Trophoblast cell (in vitro differentiated cells and primary cell): ENCODE measurements at regions not wholly inside any gene's neighbourhood (a gene's known extent, or its start where the extent isn't known, plus 50 kb on each side); places are given as distances from the start of the nearest gene placed in this dataset.

Source experiments
- DNase-seq, 2 donors: peaks; one replicate each; pipeline ENCODE4 v3.0.0-alpha.2; 2016
- H2AFZ ChIP-seq: 2 replicates; pipeline ENCODE4 v1.6.1; 2013; ENCODE audit warnings: low read length, moderate library complexity, mild to moderate bottlenecking; ENCODE audit not compliant: insufficient read depth, poor library complexity
- H2AK5ac ChIP-seq: 2 replicates; pipeline ENCODE4 v1.6.1; 2013; ENCODE audit warnings: mild to moderate bottlenecking, low read length
- H2BK120ac ChIP-seq: 2 replicates; pipeline ENCODE4 v1.6.1; 2013; ENCODE audit warnings: low read length, mild to moderate bottlenecking, moderate library complexity; ENCODE audit not compliant: insufficient read depth, poor library complexity
- H2BK12ac ChIP-seq: 2 replicates; pipeline ENCODE4 v1.6.1; 2013; ENCODE audit warnings: mild to moderate bottlenecking, low read length, moderate library complexity
- H2BK5ac ChIP-seq: 2 replicates; pipeline ENCODE4 v1.6.1; 2013; ENCODE audit warnings: low read length, low read depth, moderate library complexity, mild to moderate bottlenecking; ENCODE audit not compliant: poor library complexity
- H3K14ac ChIP-seq: 2 replicates; pipeline ENCODE4 v1.6.1; 2013; ENCODE audit warnings: mild to moderate bottlenecking, low read length
- H3K18ac ChIP-seq: 2 replicates; pipeline ENCODE4 v1.6.1; 2013; ENCODE audit warnings: mild to moderate bottlenecking, low read length
- H3K23ac ChIP-seq: 2 replicates; pipeline ENCODE4 v1.6.1; 2013; ENCODE audit warnings: low read length
- H3K27ac ChIP-seq: 2 replicates; pipeline ENCODE4 v1.5.1; 2013; ENCODE audit warnings: low read depth, mild to moderate bottlenecking, inconsistent platforms, low read length, moderate library complexity
- H3K27me3 ChIP-seq: 2 replicates; pipeline ENCODE4 v1.6.1; 2013; ENCODE audit warnings: inconsistent platforms, mild to moderate bottlenecking, low read length, moderate library complexity; ENCODE audit not compliant: insufficient read depth
- H3K36me3 ChIP-seq, 2 experiments: 1 replicate in 1 of 2; 2 replicates in 1 of 2; pipeline ENCODE4 v1.6.1; 2013; ENCODE audit warnings: low read length in 2 of 2, mild to moderate bottlenecking in 2 of 2, moderate library complexity in 1 of 2; ENCODE audit not compliant: insufficient read depth in 2 of 2, control insufficient read depth in 1 of 2
- H3K4ac ChIP-seq: 2 replicates; pipeline ENCODE4 v1.6.1; 2013; ENCODE audit warnings: low read depth, mild to moderate bottlenecking, low read length, moderate library complexity
- H3K4me1 ChIP-seq, 2 experiments: 1 replicate in 1 of 2; 2 replicates in 1 of 2; pipeline ENCODE4 v1.6.1; 2013; ENCODE audit warnings: low read length in 2 of 2, mild to moderate bottlenecking in 2 of 2, moderate library complexity in 1 of 2; ENCODE audit not compliant: insufficient read depth in 2 of 2, control insufficient read depth in 1 of 2
- H3K4me2 ChIP-seq: 2 replicates; pipeline ENCODE4 v1.6.1; 2013; ENCODE audit warnings: inconsistent platforms, mild to moderate bottlenecking, low read length, moderate library complexity
- H3K4me3 ChIP-seq: 2 replicates; pipeline ENCODE4 v1.5.1; 2013; ENCODE audit warnings: mild to moderate bottlenecking, low read depth, low read length, inconsistent platforms
- H3K79me1 ChIP-seq: one replicate; pipeline ENCODE4 v1.6.1; 2013; ENCODE audit warnings: low read length
- H3K79me2 ChIP-seq: 2 replicates; pipeline ENCODE4 v1.6.1; 2013; ENCODE audit warnings: low read length, mild to moderate bottlenecking; ENCODE audit not compliant: control insufficient read depth, insufficient read depth, poor library complexity
- H3K9ac ChIP-seq: 2 replicates; pipeline ENCODE4 v1.6.1; 2013; ENCODE audit warnings: mild to moderate bottlenecking, low read length
- H3K9me3 ChIP-seq: 2 replicates; pipeline ENCODE4 v1.6.1; 2013; ENCODE audit warnings: low read depth, mild to moderate bottlenecking, control low read depth, inconsistent platforms, low read length; ENCODE audit not compliant: insufficient read depth
- H4K12ac ChIP-seq: 2 replicates; pipeline ENCODE4 v1.6.1; 2013; ENCODE audit warnings: low read depth, mild to moderate bottlenecking, low read length, moderate library complexity
- H4K8ac ChIP-seq: 2 replicates; pipeline ENCODE4 v1.6.1; 2013; ENCODE audit warnings: low read depth, mild to moderate bottlenecking, low read length, moderate library complexity
- H4K91ac ChIP-seq: one replicate; pipeline ENCODE4 v1.6.1; 2013; ENCODE audit warnings: low read depth, mild to moderate bottlenecking, low read length, moderate library complexity
- WGBS: extraction: QIAGEN DNeasy Blood & Tissue Kit; methylation state at CpG from one replicate; pipeline ENCODE4 v1.1.7; 2013; ENCODE audit warnings: missing lambda C conversion rate; ENCODE audit not compliant: insufficient read length, insufficient coverage; ENCODE audit errors: extremely low coverage; 5-methylcytosine and 5-hydroxymethylcytosine counted together

- Histone ChIP-seq H3K14ac (no peak overlapping the region), H2BK120ac (no peak overlapping the region), H3K23ac (no peak overlapping the region), H2BK5ac (no peak overlapping the region), H4K91ac (no peak overlapping the region), H3K18ac (no peak overlapping the region), H3K27ac (no peak overlapping the region), H3K4ac (no peak overlapping the region), H3K79me2 (no peaks in the 10 kb centered on the region), H3K79me1 (no peaks in the 10 kb centered on the region), H2AK5ac (no peak overlapping the region), H3K4me1 (no peaks in the 10 kb centered on the region), H3K4me3 (no peak overlapping the region), H2AFZ (no peak overlapping the region), H3K4me2 (no peak overlapping the region), H4K12ac (no peak overlapping the region), H3K9ac (no peak overlapping the region), H2BK12ac (no peak overlapping the region), H3K27me3 (no peaks in the 10 kb centered on the region), H3K36me3 (no peaks in the 10 kb centered on the region), H3K9me3 (no peaks in the 10 kb centered on the region), H4K8ac (no peak overlapping the region)
- DNase-seq, result no peak
- no CpG with 5 or more reads among the region's 3 CpGs for WGBS
Measured at GRCh38 chr3:68045976-68046375, 391.6 kb upstream of the SUCLG2 start.

DNA sequence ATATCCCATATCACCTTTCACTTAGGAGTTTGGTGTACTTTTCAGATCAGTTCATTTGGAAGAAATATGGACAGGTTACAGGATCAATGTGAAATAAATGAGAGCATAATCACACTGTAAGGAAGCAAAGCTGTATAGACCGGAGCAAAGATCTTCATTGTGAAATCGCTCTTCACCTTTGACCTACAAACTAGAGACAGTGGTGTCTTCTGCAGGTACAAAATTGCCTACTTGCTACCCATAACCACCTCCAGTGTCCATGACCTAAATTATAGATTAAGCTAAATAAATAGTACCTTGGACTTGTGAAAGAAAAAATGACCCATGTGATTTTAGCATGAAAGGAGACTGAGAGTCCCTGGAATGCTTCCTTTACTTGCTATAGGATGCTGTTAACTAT is 379.5 kb upstream of the SUCLG2 start:
- no peak overlapping the region for H3K4me2 ChIP-seq
- H3K27ac ChIP-seq, result no peak overlapping the region
- H3K18ac ChIP-seq, result no peak overlapping the region
- no peak overlapping the region for H2AK5ac ChIP-seq
- no peak overlapping the region for H3K14ac ChIP-seq
- no peaks in the 10 kb centered on the region for H3K36me3 ChIP-seq
- H3K9me3 ChIP-seq, result no peaks in the 10 kb centered on the region
- H2BK5ac ChIP-seq, result no peak overlapping the region
- no peak overlapping the region for H4K91ac ChIP-seq
- no peak overlapping the region for H4K12ac ChIP-seq
- H2AFZ ChIP-seq, result no peak overlapping the region
- H2BK12ac ChIP-seq, result no peak overlapping the region
- no peak overlapping the region for H3K9ac ChIP-seq
- no peaks in the 10 kb centered on the region for H3K79me1 ChIP-seq
- no peak overlapping the region for H3K4ac ChIP-seq
- no peak overlapping the region for H2BK120ac ChIP-seq
- H3K4me1 ChIP-seq, result no peaks in the 10 kb centered on the region
- no peak for DNase-seq
- H3K4me3 ChIP-seq, result no peak overlapping the region
- no peak overlapping the region for H4K8ac ChIP-seq
- H3K27me3 ChIP-seq, result no peaks in the 10 kb centered on the region
- no peaks in the 10 kb centered on the region for H3K79me2 ChIP-seq
- WGBS, result no CpG with 5 or more reads among the region's 2 CpGs
- H3K23ac ChIP-seq, result no peak overlapping the region

DNA sequence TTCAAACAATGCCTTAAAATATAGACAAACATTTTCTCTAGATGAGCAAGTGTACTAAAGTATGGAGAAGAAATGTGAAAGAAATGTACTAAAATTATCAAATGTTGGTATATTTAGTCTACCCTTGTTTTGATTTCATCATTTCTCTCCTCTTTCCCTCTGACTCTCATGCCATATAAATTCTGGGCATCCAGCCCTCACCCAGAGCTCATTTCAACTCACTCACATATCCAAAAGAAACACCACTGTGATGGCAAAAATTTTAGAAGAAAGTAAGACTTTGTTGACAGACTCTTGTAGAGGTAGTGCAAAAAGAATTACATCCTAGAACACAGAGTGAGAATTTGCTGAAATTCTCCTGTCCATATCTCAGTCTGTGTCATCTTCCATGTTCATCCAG is 377.8 kb upstream of the SUCLG2 start:
- H3K4me3 ChIP-seq, result no peak overlapping the region
- no peak overlapping the region for H2AFZ ChIP-seq

GRCh38 chr3:68025189-68025588 is 370.8 kb upstream of the SUCLG2 start:
- Histone ChIP-seq H2AK5ac (no peak overlapping the region), H2AFZ (no peak overlapping the region), H3K4me3 (no peak overlapping the region), H3K27ac (no peak overlapping the region), H2BK120ac (no peak overlapping the region), H3K4ac (no peak overlapping the region), H4K12ac (no peak overlapping the region), H3K9ac (no peak overlapping the region), H4K91ac (no peak overlapping the region), H3K9me3 (no peaks in the 10 kb centered on the region), H2BK12ac (no peak overlapping the region), H3K4me2 (no peak overlapping the region), H3K27me3 (no peaks in the 10 kb centered on the region), H3K18ac (no peak overlapping the region), H2BK5ac (no peak overlapping the region), H4K8ac (no peak overlapping the region), H3K23ac (no peak overlapping the region), H3K36me3 (no peaks in the 10 kb centered on the region), H3K14ac (no peak overlapping the region), H3K79me1 (no peaks in the 10 kb centered on the region), H3K79me2 (no peaks in the 10 kb centered on the region), H3K4me1 (no peaks in the 10 kb centered on the region)
- no peak for DNase-seq
- WGBS, result no CpG with 5 or more reads among the region's 2 CpGs

More for the DNA sequence above, 377.8 kb upstream of the SUCLG2 start:
- Histone ChIP-seq H4K12ac (no peak overlapping the region), H4K91ac (no peak overlapping the region), H3K18ac (no peak overlapping the region), H3K23ac (no peak overlapping the region), H3K9ac (no peak overlapping the region), H3K4me1 (no peaks in the 10 kb centered on the region), H2BK12ac (no peak overlapping the region), H3K27ac (no peak overlapping the region), H3K4me2 (no peak overlapping the region), H2AK5ac (no peak overlapping the region), H2BK120ac (no peak overlapping the region), H3K27me3 (no peaks in the 10 kb centered on the region), H4K8ac (no peak overlapping the region), H3K79me1 (no peaks in the 10 kb centered on the region), H3K79me2 (no peaks in the 10 kb centered on the region), H3K14ac (no peak overlapping the region), H3K36me3 (no peaks in the 10 kb centered on the region), H2BK5ac (no peak overlapping the region), H3K9me3 (no peaks in the 10 kb centered on the region), H3K4ac (no peak overlapping the region)
- DNase-seq, result no peak
